Ishikawa (cell line): ENCODE measurements at regions not wholly inside any gene's neighbourhood (a gene's known extent, or its start where the extent isn't known, plus 50 kb on each side); places are given as distances from the start of the nearest gene placed in this dataset.

ENCODE experiments used
- CEBPB ChIP-seq: IDR thresholded peaks from 2 replicates; pipeline ENCODE4 v1.6.1; 2012
- CREB1 ChIP-seq: IDR thresholded peaks from 2 replicates; pipeline ENCODE4 v1.6.1; 2012; ENCODE audit warnings: low read depth
- EGR1 ChIP-seq: IDR thresholded peaks from 2 replicates; pipeline ENCODE4 v1.6.1; 2012
- EP300 ChIP-seq: IDR thresholded peaks from 2 replicates; pipeline ENCODE4 v1.6.1; 2012; ENCODE audit warnings: borderline replicate concordance
- FOXM1 ChIP-seq: IDR thresholded peaks from 2 replicates; pipeline ENCODE4 v1.6.1; 2012; ENCODE audit warnings: low read depth, borderline replicate concordance
- MAX ChIP-seq: IDR thresholded peaks from 2 replicates; pipeline ENCODE4 v1.6.1; 2012
- NFIC ChIP-seq: IDR thresholded peaks from 2 replicates; pipeline ENCODE4 v1.6.1; 2012
- RAD21 ChIP-seq: IDR thresholded peaks from 2 replicates; pipeline ENCODE4 v1.6.1; 2012; ENCODE audit warnings: low read depth
- REST ChIP-seq: IDR thresholded peaks from 2 replicates; pipeline ENCODE4 v1.6.1; 2012; ENCODE audit warnings: low read depth, mild to moderate bottlenecking
- TAF1 ChIP-seq: IDR thresholded peaks from 2 replicates; pipeline ENCODE4 v1.6.1; 2012; ENCODE audit warnings: low read depth, mild to moderate bottlenecking
- TCF12 ChIP-seq: IDR thresholded peaks from 2 replicates; pipeline ENCODE4 v1.6.1; 2012; ENCODE audit warnings: low read depth
- TEAD4 ChIP-seq: IDR thresholded peaks from 2 replicates; pipeline ENCODE4 v1.6.1; 2012
- USF1 ChIP-seq: IDR thresholded peaks from 2 replicates; pipeline ENCODE4 v1.6.1; 2012
- YY1 ChIP-seq: IDR thresholded peaks from 2 replicates; pipeline ENCODE4 v1.6.1; 2012; ENCODE audit warnings: low read depth
- ZBTB7A ChIP-seq: IDR thresholded peaks from 2 replicates; pipeline ENCODE4 v1.6.1; 2012; ENCODE audit warnings: low read depth

GRCh38 chr10:31103112-31103511, 71.4 kb upstream of the ZNF438 start:
- no peak for TF ChIP-seq TAF1
- TF ChIP-seq EGR1, result no peak
- no peak for TF ChIP-seq MAX
- TF ChIP-seq RAD21, result no peak
- no peak for TF ChIP-seq ZBTB7A
- TF ChIP-seq CREB1, result no peak
- TF ChIP-seq TCF12, result no peak
- no peak for TF ChIP-seq NFIC
- TF ChIP-seq TEAD4, result no peak
- TF ChIP-seq USF1, result no peak
- TF ChIP-seq CEBPB, result no peak
- no peak for TF ChIP-seq EP300
- TF ChIP-seq REST, result no peak
- no peak for TF ChIP-seq FOXM1
- no peak for TF ChIP-seq YY1

GRCh38 chr10:31112961-31113360, 81.3 kb upstream of the ZNF438 start:
- TF ChIP-seq REST, result no peak
- TF ChIP-seq YY1, result no peak
- no peak for TF ChIP-seq CEBPB
- no peak for TF ChIP-seq FOXM1
- no peak for TF ChIP-seq USF1
- no peak for TF ChIP-seq NFIC
- TF ChIP-seq RAD21, result no peak
- no peak for TF ChIP-seq ZBTB7A
- no peak for TF ChIP-seq EGR1
- no peak for TF ChIP-seq EP300
- TF ChIP-seq TAF1, result no peak
- TF ChIP-seq CREB1, result no peak
- no peak for TF ChIP-seq MAX
- TF ChIP-seq TEAD4, result no peak
- no peak for TF ChIP-seq TCF12

GRCh38 chr10:31116226-31116625, 84.6 kb upstream of the ZNF438 start:
- TF ChIP-seq CEBPB (no peak), NFIC (no peak), TCF12 (no peak), RAD21 (no peak), FOXM1 (no peak), USF1 (no peak), CREB1 (no peak), ZBTB7A (no peak), YY1 (no peak), EGR1 (no peak), MAX (no peak), TAF1 (no peak), TEAD4 (no peak), REST (no peak), EP300 (no peak)

- TF ChIP-seq NFIC (no peak), TCF12 (no peak), MAX (no peak), YY1 (no peak), REST (no peak), ZBTB7A (no peak), TEAD4 (no peak), TAF1 (no peak), EP300 (no peak), FOXM1 (no peak), RAD21 (no peak), USF1 (no peak)
Measured at GRCh38 chr10:31118556-31118955, 86.9 kb upstream of the ZNF438 start.
